SHP77 (cell line): ENCODE measurements at regions not wholly inside any gene's neighbourhood (a gene's known extent, or its start where the extent isn't known, plus 50 kb on each side); places are given as distances from the start of the nearest gene placed in this dataset.
"Not testable (repeated sequence)": the region's sequence is repeated elsewhere in the genome, so short reads cannot be mapped to it uniquely, and the experiment has no call there.

Experiments used
- DNase-seq, 2 experiments: peaks; one replicate each; lab custom pipeline; 2025; lab: John Stamatoyannopoulos, UW

DNA sequence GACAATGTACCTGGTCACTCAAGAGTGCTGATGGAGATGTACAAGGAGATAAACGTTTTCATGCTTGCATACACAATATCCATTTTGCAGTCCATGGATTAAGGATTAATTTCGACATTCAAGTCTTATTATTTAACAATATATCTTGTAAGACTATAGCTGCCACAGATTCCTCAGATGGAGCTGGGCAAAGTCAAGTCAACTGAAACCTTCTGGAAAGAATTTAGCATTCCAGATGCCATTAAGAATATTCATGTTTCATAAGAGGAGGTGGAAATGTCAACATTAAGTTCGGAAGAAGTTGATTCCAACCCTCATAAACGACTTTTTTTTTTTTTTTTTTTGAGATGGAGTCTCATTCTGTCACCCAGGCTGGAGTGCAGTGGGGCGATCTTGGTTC, 126.0 kb downstream of the SHANK2 start:
- not testable (repeated sequence) for DNase-seq

DNA sequence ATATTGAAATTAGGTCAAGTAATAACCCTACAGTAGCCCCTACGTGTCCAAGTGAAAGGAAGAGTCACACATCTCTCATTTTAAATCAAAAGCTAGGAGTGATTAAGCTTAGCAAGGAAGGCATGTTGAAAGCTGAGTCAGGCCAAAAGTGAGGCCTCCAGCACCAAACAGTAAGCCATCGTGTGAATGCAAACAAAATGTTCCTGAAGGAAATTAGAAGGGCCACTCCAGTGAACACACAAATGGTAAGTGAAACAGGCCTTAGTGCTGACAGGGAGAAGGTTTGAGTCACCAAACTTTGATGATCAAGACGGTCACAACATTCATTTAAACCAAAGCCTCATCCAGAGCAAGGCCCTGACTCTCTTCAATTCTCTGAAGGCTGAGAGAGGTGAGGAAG, 127.2 kb downstream of the SHANK2 start:
- no peak for DNase-seq

DNA sequence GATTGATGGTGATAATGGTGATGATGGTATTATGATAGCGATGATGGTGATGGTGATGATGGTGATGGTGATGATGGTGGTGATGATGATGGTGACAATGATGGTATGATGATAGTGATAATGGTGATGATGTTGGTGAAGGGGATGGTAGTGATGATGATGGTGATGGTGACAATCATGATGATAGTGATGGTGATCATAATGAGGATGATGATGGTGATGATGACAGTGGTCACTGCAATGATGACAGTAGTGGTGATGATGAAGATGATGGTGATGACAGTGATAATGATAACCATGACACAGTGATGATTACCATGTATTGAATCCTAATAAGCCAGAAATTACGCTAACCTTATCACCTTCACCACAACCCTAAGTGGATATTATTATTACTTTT, 128.2 kb downstream of the SHANK2 start:
- no peak for DNase-seq

DNA sequence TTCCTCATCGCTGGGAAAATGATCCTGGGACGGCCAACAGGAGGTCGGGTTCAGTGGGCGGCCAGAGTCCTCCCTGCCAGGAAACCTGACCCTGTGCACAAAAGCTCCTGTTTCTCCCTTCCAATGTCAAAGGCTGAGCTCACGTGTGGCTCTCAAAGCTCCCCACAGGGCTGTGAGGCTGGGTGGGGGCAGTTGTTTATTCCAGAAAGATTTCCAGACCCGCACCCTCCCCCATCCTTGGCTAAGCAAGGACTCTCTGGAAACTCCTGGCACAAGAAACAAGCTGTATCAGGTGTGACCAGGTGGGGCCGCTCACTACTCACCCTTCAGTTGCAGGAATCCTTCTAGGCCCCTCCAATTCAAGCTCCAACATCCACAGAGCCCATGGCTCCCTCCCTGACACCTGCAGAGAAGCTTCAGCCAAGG, 131.9 kb downstream of the SHANK2 start:
- peak in 1 of 2 experiments; percentile 12 for DNase-seq

DNA sequence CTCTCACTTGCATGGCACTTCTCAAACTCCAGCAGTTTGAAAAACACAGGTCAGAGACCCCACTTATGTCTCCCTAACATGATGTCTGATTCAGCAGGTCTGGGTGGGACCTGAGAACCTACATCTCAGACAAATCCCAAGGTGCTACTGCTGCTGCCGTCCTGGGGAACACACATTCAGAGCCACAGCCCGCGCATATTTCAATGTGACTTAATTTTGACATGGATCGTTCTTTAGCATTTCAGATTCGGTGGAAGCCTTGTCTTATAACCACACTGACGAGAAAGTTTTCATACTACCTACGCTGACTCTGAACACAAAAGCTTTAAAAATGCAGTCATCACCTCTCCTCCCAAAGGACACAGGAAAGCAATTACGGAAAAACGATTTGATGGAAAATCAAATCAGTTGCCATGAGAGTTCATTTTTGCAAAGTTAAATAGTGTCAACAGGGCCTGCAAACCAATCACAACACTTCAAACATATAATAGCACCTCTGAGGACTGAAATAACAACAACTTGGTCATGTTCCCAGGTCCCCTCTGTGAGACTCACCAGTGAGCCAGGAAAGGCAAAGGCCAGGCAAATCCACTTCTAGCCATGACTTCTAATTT, 132.6 kb downstream of the SHANK2 start:
- no peak for DNase-seq

DNA sequence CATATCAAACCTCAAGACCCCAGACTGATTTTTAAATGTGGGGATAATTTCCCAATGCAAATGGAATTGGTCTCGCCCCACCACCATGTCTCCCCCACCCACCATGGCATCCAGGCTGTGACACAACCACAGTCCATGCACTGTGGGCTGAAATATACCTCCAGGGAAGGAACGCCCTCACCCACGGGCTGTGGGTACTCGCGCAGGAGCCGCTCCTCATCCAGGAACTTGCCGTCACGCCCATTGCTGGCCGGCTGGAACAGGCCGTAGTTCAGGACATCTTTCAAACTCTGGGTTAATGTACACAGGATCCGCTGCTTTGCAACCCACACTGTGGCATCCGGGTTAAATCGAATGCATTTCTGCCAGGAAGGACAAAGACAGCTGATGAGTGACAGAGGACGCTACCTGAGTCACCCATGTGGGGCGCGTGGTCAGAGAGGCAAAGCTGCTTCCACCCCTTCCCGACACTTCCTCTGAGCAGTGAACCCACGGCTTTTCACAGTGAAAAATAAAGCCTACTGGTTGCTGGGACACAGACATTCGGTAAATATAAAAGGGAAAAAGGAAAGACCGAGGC, 133.6 kb downstream of the SHANK2 start:
- no peak for DNase-seq

DNA sequence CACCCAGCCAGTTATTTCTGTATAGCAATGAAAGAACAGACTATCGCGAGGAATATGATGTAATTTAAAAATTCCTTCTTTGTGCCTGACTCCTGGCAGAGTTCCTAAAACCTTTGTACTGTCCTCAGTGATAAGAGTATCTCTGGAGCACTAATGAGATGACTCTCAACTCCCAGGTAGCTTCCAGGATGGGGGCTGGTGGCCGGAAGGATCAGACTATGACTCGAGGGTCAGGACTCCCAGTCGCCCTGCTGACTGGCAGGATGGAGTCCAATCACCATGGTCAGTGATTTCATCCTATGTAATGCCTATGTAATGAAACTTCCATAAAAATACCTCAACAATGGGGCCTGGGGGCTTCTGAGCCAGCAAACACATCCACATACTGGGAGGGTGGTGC, 135.1 kb downstream of the SHANK2 start:
- DNase-seq = no peak

DNA sequence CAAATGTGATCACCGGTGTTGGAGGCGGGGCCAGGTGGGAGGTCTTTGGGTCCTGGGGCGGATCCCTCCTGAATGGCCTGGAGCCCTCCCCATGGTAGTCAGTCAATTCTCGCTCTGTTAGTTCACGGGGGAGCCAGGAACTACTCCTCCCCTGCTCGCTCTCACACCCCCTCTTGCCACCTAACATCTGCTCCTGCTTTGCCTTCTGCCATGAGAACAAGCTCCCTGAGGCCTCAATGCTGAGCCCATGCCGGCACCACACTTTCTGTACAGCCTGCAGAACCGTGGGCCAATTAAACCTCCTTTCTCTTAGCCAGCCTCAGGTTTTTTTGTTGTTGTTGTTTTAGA, 135.7 kb downstream of the SHANK2 start:
- DNase-seq = no peak

DNA sequence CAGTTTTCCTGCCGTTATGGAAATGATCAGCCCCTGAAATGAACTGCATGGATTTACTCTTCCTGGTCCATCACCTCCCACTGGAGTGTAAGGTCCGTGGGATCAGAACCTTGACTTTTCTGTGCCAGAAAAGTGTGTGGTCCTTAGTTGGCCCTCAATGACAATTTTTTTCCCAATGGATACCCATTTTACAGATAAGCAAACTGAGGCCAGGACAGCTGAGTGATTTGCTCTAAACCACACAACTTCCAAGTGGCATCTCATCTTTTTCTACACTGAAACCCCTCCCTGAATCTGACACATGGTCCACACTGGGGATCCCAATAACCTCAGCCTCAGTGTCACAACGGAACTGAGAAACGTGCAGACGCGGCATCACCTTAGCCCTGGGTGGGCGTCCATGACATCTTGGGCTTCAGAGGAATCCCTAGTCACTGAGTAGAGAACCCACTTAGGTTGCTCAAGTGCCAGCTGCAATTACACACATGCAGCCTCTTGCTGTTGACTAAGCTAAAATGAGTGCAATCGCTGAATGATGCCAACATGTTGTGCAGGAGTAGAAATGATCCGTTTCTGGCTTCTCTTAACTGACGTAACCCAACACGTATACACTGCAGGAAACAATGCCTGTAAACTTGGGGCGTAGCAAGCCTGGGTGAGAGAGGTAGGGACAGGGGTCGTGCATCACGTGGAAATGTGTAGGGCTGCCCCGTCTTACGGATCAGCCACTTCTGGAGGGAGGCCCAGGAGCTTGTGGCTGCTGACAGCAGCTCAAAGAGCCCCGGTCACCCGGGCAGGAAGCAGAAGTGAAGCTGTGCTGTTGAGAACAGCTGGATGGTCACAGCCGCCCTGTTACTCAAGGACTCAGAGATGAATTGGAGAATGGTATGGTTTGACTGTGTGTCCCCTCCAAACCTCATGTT, 136.3 kb downstream of the SHANK2 start:
- no peak for DNase-seq

DNA sequence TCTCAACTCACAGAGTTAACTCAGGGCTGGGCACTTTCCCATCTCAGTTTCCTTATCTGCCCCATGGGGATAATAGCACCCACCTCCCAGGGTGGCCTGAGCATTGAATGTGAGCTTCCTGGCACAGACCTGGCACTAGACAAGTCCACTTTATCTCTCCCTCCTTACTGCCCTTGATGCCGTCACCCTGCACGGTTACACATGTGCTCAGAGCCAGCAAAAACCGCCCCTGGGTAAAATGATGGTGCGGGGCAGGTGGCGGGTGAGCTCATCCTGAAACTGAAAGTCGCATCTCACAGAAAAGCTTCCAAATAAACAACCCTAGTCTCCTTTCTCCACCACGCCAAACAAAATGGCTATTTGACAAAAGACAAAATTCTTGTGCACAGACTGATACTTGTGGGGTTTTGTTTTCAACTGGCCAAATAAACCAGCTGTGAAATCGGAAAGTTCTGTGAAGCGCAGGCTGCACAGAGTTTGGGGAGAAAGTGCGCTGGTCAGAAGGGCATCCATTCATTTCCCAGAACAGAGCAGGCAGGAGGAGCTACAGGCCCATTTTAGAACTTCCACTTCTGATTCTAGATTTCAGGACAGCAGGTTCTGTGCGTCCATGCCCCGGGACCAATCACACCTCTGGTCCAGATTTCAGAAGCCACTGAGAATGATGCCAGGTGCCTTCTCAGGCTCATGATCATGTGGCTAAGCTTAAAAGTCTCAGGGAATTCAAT, 138.1 kb downstream of the SHANK2 start:
- DNase-seq = no peak

DNA sequence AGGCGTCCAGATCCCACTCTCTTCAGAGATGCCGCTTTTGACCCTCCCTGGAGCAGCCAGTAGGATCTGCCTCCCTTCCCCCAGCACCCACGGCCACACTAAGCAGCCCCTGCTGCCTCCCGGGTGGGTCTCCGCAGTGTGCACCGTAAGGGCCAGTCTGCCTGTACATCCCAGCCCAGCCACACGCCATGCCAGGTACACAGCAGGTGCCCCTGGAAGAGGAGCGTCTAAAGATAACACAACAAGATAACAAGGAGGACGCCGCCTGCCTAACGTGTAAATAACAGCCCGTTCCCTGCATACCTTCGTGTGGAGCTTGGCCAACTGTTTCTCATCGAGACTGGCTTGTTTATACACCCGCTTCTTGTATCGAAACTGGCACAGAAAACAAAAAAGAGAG, 139.4 kb downstream of the SHANK2 start:
- DNase-seq = no peak

DNA sequence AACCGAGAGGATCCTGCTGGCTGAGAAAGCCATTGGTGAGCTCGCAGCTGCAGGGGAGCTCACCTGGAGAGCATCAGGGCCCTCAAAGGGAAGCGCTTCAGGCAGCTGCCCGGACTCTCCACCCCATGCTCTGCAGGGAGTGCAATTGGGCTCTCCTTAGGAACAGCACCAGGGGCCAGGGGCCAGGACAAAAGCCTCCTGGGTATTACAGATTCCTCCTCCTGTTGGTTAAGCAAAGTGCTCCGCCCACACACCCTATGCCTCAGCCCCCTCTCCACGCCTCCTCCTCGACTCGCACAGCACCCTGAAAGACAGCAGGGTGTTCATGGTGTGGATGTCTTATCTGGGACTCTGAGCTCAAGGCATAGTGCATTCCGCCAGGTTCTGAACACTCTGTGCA, 139.9 kb downstream of the SHANK2 start:
- DNase-seq = no peak

DNA sequence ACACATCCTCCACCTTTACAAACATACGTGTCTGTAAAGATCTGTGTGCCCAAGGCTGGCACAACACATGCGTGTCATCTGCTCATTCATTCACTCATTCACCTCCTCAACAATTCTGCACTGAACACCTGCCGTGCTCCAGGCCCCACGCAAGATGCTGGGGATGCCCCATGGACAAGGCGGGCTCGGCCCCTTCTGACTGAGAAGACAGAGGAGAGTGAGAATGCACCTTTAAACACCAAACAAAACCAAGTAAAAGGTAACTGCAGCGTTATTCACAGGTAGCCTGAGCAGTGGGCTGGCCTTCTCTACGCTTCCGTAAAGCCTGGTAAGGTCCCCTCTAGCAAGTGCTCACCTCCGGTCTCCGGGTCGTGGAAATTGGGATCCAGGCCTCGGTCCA, 142.8 kb downstream of the SHANK2 start:
- DNase-seq = no peak

DNA sequence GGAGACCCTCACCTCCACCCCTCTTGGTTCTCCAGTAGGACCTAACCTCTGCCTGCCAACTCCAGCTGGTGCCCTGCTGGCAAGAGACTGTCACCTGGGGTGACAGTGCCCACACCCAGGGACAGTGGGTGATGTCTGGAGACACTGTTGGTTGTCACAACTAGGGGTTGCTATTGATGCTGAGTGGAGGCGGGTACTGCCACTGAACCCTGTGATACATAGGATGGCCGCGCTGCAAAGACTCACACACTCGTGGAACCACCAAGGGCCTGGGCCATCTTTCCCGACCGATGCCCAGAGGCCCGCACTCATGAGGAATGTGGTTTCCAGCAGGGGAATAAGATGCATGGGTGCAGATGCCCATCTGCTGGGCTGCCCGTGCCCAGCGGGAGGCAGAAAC, 143.2 kb downstream of the SHANK2 start:
- no peak for DNase-seq

DNA sequence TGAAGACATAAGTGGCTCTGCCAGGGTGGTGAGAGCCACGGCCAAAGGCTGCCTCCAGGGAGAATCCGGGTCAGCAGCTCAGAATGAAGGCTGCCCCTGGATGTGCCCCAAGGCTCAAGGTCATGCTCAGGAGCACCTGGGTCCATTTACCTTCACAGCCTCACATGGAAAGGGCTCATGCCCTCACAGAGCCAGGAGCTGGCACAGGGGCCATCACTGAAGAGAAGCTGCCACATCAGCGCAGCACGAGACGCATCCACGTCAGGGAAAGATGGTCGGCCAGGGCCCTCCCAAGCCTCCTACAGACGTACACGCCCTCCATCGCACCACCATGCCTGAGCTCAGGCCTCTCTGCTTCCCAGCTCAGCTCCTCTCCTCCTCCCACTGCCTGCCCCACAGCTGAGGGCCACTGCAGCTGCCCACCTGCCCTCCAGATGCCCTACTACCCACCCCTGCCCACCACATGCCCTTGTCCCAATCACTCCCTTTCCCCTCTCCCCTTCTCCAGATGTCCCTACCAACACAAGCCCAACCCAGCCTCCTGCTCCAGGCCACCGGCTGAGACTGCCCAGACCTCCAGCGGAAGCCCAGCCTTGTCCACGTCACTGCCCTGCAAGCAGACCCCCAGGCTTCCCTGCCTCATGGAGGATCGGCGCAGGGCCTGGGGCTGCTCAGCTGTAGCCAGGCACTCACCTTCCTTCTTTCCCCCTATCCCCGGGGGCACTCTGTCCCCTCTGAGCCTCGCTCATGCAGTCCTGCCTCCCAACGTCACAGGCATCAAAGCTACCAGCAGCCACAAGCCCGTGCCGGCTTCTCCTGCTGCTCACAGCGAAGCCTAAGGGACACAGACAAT, 144.1 kb downstream of the SHANK2 start:
- DNase-seq = no peak

DNA sequence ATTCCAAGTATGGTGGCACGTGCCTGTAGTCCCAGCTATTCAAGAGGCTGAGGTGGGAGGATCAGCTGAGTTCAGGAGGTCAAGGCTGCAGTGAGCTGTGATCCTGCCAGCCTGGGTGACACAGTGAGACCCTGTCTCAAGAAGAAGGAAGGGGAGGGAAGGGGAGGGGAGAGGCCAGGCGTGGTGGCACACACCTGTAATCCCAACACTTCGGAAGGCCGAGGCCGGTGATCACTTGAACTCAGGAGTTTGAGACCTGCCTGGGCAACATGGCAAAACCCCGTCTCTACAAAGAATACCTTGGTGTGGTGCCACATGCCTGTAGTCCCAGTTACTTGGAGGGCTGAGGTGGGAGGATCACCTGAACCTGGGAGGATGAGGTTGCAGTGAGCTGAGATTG, 145.7 kb downstream of the SHANK2 start:
- DNase-seq = no peak

DNA sequence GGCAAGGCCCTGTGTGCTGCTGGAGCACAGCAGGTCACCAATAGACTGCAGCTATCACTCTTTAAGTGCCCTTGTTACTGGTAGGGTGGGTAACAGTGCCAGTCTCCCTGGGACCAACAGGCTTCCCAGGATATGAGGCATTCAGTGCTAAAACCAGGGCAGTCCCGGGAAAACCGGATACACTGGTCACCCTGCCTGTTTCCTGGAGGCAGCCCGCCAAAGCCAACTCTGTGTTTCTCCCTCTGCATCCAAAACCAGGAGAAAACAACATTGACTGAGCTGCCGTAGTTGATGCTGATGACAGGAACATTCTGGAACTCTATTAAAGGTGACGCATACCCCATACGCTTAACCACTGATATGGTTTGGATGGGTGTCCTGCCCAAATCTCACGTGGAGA, 149.1 kb downstream of the SHANK2 start:
- DNase-seq = no peak

DNA sequence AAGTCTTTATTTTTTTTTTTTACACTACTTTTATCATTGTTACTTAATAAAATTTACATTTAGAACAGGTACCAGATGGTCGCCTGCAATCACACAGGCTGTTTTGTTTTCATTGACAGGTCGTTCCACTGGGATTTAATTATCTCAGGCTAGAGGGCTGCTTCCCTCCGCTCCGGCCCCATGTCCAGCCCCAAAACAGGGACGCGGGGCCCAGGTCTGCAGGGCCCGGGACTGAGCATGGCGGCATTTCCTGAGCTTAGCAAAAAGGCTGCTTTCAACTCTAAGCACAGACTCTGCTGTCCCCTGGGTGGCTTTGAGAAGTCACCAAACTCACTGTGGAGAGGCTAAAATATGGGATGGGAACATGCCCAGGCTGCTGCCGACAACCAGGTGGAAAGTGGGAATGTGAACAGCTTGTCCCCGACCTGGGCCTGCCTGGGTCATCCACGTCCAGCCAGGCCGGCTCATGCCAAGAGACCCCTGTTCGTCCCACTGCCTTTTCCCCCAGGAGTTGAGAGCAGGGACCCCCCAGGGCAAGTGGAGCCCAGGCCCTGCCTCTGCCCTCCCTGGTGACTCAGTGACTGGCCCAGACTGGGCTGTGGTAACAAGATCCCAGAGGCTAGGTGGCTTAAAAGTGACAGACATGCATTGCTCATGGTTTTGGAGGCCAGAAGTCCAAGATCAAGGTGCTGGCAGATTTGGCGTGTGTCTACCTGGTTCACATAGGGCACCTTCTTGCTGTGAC, 150.0 kb downstream of the SHANK2 start:
- no peak for DNase-seq

DNA sequence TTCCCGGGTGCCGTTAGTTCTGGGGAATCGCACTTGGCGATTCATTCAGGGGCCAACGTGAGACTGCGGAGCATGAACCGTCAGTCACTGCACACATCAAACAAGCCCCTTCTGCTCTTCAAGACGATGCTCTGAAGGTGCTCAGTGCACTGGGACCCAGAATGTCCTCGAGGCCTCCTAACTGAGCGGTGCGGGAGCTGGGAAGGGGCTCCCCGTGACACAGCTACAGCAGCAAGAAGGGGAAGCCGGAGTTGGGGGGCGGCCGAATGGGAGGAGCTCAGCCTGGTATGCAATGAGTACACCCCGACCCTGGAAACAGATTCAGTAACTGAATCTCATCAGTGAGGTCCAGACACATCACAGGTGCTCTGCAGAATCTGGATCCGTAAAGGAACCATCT, 150.8 kb downstream of the SHANK2 start:
- no peak for DNase-seq

DNA sequence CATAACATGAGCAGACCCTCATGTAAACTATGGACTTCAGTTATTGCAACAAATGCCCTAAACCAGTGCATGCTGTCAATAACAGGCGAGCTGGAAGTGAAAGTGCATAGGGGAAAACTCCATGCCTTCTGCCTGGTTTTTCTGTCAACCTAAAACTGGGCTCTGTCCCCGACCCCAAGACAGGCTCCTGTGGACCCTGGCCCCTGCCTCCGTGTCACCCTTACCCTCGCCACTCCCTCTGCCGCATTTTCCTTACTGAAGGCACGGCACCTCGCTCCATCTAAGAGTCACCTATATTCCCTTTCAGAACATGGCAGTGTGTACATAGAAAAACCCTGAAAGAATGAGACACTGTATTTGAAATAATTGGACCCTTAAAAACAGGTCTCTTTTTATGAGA, 151.3 kb downstream of the SHANK2 start:
- no peak for DNase-seq

DNA sequence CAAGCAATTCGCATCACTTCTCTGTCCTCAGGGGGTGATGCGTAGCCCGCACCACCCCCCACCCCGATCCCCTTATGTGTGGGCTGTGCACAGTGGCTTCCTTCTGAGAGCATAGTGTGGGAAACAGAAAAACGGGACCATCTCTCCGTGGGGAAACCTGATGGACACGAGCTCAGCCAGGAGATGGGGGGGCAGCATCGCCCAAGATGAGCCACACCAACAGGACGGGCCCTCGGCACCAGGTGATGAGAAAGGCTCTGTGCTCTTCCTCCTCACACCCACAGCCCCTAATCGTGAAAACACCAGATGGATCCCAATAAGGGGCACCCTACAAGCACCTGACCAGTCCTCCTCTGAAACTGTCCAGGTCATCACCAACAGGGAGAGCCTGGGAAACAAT, 153.6 kb downstream of the SHANK2 start:
- DNase-seq = no peak
